ENCODE measurements at regions not wholly inside any gene's neighbourhood (a gene's known extent, or its start where the extent isn't known, plus 50 kb on each side); places are given as distances from the start of the nearest gene placed in this dataset.

GRCh38 chr13:78413887-78414553 is 189.3 kb downstream of the POU4F1 start:
- TF ChIP-seq CTCF (conservative IDR thresholded peaks at IDR 0.05; ENCODE audit: low read depth, low read length) (no peak), EZH2 (IDR thresholded peaks at IDR 0.05; ENCODE audit: borderline replicate concordance, low read depth, low read length, poor library complexity, severe bottlenecking) (no peak)
